IPS-NIHi11 (cell line): ENCODE measurements at regions not wholly inside any gene's neighbourhood (a gene's known extent, or its start where the extent isn't known, plus 50 kb on each side); places are given as distances from the start of the nearest gene placed in this dataset.

Source experiments
- DNase-seq: peaks from one replicate; pipeline ENCODE4 v3.0.0; 2012; ENCODE audit warnings: mixed read lengths, low spot score

DNA sequence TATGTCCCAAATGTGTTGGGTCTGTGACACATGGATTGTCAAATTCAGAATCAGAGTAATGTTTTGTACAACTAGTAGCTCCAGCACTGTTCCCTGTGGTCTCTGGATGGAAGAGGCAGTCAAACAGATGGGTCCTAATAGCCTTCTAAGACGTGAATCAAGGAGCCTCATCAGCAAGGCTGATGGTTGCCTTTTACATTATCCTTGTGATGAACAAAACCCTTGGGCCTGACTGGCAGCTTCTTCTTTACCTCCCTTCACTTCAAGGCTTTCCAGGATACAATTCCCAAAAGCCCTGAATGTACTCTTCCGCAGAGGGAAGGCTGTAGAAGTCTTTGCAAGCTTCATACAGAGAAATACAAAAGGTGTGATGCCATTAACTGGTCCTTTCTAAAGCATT is 633.3 kb downstream of the USP25 start:
- no peak for DNase-seq

DNA sequence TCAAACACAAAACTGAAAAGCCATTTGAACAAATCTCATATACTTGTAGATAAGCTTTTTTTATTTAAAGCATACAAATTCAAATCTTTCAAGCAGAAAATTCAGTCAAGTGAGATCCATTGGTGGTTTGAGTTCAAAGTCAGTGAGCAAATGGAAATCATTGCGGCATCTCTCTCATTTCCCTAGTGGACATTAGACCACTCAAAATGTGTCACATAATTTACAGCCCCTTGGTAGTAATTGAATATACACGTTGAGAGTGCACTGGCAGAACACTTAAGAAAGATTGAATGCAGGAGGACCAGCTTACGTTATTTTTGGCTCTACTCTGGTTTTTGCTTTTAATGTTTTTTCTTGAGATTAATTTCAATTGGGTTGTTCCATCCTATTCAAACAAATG is 633.7 kb downstream of the USP25 start:
- no peak for DNase-seq

DNA sequence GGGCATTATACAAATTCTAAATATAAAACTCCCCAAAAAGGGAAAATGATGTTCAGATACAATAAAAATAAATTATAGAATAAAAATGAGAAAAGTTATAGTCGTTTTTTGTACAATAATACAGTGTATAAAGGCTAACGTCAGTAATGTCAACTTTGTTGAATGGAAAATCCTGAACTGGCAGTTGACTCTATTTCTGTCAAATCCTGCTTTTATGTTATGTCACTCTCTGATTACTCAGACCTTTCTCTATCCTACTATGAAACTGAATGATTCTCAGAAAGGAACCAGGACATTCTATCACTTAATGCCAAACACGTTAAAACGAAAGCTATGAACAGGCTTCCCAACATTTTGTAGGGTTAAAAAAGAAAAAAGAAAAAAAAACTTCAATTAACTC is 636.4 kb downstream of the USP25 start:
- DNase-seq: no peak

DNA sequence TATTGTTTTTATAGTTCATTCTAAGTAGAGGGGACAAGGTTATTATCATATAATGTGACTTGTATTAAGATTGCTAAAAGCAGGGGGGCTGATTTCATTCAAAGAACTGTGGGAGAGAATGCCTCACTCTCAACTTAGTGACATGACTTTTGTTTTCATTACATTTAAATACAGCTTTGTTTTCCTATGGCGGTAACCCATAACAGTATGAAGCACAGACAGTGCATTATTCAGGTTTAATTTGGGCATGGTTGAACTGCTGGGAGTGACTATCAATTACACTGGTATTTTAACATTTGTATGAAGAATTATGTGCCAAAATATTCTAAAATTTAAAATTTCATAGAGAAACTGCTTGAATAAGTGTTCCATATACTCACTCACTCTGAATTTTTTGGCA is 637.3 kb downstream of the USP25 start:
- no peak for DNase-seq

DNA sequence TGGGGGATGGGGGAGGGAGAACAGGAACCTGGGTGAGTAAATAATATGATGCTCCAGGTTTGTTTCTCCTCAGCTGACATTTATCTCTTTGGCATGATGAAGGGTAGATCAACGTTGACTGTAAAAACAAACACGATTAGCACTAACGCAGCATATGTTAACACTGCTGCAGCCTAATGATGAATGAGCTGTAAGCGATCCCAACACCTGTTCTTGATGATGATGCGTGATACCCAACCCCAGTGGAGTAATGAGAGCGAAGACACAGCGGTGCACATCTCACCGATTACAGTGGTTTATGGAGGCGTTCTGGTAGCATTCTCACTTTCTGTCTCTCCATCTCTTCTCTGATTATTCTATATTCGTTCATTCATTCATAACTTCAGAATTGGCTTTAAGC is 640.4 kb downstream of the USP25 start:
- no peak for DNase-seq

DNA sequence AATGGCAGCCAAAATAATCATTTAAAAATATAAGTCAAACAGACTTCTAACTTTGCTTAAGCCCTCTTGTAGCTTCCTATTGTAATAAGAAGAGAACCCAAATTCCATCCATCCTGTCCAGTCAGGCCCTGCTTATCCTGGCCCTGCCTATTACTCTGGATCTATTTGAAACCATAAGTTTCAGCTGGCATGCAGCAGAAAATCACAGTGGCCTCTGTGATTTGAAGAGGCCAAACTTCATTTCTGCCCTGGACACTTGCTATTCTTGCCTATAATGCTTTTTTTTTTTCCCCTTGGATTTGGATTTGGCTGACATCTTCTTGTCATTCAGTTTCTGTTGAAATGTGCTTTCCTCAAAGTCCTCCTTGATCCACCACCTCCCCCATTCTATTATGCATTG is 642.8 kb downstream of the USP25 start:
- DNase-seq: no peak

DNA sequence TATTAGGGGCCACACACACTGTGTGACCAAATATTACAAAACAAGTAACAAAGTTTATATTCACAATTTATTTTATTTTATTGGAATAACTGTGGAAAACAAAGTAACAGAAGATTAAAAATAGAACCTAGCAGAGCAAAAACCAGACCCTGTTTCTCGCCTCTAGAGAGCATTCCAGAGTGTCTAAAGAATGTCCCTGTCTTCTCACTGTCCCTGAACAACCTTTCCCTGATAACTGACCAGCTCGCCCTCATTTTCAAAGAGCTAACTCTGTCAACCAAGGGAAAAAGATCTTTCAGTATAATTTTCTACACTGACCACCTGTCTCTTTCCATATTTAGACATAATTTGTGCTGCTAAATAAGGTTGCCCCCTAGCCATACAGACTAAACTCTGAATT is 646.9 kb downstream of the USP25 start:
- DNase-seq: no peak

DNA sequence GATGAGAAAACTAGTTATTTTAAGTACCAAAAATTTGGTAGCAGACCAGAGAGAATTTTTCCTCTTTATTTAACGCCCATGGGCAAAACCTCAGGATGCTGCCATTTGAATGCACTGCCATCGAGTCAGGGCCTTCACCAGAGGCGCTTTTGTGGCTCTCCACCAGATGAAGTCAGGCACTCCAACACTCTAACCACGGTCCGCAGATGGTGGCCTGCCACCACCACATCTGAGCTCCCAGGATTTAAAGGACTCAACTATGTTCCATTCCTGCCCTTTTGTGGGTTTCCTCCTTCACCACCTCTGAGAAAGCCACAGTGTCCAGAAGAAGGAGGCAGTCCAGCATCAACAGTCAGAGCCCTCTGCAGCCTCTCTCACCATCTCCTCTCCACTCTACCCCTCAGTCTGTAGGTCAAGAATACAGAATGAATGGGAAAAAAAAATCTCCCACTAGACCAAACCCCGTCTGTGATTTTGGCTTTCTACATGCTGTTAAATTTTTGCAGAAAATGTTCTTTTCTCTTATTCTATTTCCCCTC is 647.4 kb downstream of the USP25 start:
- no peak for DNase-seq

DNA sequence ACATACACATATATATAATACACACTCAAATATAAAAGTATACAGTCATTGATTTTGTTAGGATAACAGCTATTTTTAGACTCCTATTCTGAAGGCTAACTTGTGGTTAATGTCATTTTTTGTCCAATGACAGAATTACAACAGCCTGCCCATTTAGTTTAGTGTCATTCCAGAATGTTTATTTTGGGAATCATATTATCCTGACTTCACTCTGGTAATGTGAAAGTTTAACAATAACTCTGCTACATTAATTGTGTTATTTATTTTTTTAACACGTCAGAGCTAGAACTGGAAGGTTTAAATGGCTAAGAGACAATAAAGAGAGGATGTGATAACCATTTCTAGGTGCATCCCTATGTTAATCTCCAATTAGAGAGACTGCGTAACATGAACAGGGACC is 648.1 kb downstream of the USP25 start:
- DNase-seq: no peak

DNA sequence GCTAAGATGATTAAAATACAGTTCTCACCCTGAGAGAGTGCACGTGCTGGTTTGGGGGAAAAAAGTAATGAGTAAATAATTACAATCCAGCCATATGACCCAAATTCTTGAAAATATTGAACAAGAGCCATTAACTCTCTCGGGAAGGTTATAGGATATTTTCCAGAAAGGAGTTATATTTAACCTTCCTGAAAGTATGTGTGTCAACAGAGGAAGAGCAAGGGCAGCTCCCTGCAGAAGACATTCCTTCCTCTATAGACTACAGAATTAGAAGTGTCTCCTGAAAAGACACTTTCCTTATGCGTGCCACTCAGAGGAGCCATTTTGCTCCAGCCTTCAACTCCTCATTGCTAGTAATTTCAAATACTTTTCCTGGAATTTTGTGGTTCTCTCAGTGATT is 648.7 kb downstream of the USP25 start:
- DNase-seq: no peak

DNA sequence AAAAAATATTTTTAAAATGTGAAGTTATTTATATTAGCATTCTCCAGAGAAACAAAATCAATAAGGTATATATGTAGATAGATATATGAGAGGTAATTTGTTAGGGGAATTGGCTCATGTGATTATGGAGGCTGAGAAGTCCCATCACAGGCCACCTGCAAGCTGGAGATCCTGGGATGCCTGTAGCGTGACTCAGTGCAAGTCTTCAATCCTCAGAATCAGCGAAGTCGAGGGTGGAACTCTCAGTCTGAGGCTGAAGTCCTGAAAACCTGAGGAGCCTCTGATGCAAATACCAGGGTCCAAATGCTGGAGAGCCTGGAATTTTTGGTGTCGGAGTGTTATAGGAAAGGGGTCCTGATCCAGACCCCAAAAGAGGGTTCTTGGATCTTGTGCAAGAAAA is 658.5 kb downstream of the USP25 start:
- no peak for DNase-seq

DNA sequence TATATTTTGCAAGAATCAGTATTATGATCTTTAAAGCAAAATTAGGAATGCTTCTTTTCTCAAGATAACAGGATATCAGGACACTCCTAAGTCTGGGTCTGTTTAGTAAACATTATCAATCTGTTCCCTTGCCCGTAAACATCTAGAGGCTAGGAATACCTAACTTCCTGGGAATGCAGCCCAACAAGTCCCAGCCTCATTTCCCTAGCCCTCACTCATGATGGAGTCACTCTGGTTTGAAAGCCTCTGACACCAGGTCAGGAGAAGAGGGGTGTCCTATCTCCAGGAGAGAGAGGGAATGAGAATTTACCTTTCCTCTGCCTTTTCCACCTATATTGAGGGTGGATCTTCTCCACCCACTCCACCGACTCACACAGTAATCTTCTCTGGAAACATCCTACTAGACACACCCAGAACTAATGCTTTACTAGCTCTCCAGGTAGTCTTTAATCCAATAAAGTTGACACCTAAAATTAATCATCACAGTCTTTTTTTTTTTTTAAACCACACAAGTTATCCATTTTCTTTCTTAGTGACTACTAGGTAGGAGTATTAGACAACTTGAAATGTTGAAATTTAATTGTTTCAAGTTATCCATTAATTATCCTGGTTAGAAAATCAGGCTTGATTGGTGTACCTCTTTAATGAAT is 659.3 kb downstream of the USP25 start:
- no peak for DNase-seq

DNA sequence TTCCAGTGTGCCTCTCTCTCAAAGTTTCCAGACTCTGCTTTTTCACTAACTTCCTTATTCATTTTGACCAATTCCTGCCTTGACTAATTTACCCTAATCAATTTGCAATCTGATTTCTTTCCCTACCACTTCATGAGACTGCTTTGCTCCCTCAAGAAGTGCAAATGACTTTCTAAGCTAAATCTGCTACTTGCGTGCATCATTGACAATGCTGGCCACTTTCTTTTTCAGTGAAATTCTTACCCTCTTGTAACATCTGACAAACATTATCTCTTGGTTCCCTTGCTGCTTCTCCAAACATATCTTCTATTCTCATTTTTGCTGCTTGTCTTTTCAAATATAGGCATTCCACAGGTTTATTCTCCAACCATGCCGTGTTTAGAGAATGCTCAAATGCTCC is 659.9 kb downstream of the USP25 start:
- DNase-seq: no peak

DNA sequence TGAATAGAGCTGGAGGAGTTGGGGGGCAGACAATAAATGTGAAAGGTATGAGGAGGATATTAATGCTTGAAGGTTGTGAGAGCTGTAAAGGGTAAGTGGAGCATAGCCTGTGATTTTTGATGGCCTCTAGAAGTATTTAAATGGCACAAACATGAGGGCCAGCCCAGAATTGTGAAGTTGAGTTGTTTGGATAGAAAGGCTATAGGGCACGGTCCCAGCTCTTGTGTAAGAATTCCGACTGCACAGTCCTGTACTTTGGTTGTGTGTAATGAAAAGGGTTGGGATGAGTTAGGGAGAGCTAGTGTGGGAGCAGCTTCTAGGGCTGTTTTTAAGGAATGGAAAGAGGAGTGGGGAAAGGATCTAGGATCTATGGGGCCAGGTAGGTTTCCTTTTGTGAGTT is 665.5 kb downstream of the USP25 start:
- DNase-seq: no peak

DNA sequence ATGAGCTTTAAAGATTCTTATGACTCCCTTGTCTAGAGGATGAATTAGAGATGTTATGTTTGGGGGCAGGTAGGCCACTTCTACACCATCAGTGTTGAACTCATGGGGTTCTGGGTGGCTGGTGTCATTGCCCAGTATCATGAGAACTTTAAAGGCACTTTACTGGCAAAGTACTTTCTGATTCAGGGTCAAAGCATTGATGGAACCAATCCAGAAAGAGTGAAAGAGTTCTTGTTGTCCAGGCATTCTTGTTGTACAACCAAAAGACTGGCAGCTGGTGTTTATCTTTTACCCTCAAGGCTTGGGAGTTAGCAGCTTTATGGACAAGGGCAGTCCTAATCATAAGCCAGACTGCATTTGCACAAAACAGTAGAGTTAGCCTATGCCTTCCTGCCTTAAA is 673.0 kb downstream of the USP25 start:
- DNase-seq: no peak

DNA sequence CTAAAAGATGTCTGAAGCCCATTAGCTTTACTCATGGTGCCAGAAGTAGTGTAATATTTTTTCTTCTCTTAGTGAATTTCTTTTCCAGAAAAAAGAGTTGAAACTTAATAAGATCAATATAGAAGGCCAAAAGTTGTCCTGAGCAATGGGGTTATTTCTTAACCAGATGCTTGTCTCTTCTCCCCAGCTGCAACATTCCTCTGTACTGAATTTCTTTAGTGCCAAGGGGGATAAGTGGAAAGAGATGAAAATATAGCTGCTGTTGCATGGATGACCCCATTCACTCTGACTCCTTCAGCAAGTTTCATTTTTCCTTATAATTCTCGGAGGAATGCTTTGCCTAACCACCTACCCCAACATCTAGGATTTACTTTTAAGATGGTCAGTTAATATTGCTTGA is 675.0 kb downstream of the USP25 start:
- no peak for DNase-seq

DNA sequence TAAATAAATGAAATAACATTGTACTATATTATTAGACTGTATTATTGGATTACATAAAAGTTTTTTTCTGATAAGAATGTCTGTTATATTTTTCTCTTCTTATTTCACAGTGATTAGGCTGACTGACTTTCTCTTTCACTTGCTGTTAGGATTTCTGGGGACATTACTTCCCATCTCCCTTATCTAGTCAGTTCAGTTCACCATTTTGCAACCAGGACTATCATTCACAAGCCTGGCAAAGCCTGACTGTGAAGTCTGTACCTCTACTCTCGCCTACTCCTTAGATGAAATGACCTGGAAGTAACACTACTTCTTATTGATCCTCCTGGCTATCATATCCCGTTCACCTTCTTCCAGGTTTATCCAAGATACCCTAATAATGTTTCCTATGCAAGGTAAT is 676.6 kb downstream of the USP25 start:
- DNase-seq: no peak

DNA sequence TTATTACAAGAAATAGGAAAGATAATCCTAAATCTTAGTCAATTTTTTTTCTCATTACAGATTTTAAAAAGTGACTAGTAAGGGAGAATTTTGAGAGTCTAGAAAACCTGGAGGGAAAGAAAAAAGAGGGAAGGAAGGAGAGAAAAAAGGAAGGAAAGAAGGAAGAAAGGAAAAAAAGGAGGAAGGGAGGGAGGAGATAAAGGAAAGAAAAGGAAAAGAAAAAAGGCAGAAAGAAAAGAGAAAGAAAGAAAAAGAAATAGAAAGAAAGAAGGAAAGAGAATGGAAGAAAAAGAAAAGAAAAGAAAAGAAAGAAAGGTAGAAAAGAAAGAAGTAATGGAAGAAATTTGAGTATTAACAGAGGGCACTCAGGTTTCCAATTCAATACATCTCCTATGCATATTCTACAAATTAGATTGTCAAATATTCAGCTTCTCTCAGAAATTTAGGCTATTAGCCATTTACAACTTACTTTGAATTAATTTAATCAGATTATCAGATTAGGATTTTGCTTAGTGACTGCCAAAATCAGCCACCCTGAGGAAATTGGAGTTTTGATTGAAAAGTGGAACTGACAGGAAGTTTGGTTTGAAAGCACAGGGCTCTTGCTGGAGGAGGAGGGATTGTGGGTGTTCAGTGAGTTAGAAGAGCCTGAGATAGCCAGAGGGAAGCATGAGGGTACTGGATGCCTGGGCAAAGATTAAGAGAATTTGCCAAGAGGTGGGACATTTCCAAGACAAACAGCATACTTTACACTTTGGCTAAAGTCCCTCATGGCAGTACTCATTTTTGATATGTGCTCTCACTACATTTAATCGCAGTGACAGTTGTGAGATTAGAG is 677.8 kb downstream of the USP25 start:
- DNase-seq: no peak

DNA sequence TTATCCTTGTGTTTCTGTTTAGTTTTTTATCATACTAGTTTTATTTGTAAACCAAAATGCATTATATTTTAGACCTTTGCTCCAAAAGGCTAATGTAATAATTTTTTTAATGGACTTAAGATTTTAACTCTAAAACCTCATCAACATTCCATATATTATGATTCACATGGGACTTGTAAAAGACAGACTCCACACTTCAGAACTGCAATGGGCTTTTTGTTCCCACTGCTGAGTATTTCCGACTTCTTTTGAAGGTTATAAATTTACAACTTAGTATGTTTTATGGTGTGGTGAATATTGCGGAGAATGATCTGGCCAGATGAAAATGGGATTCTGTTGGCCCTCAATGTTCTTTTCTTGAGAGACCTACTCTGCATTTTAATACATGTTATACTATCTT is 678.5 kb downstream of the USP25 start:
- no peak for DNase-seq

DNA sequence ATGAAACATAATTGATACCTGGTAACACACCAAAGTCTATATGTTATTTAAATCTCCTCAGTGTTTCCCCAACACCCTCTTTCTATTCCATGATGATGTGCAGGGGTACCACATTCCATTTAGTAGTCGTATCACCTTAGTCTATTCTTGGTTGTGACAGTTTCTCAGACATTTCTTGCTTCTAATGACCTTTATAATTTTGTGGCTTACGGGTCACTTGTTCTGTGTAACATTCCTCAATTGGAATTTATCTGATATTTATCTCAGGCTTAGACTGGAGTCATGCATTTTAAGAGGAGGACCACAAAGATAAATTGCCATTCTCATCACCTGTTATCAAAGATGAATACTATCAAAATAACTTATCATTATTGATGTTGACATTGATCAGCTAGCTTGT is 679.6 kb downstream of the USP25 start:
- DNase-seq: no peak

DNA sequence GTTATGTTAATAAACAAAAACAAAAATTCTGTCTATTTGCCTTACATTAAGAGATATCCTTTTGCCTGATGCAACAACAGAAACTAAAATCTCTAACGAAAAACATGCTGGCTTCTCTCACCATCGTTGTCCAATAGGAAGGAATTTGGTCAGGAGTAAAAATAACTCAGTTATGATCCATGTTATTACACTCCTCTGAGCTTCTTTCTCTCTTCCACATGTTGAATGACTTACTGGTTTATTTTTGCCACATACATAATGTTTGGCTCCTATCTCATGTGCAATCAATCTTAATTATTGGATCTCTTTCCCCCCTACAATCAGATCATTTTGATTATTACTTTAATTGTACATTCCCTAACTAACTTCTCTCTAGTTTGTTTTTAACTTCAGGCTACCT is 688.4 kb downstream of the USP25 start:
- no peak for DNase-seq

DNA sequence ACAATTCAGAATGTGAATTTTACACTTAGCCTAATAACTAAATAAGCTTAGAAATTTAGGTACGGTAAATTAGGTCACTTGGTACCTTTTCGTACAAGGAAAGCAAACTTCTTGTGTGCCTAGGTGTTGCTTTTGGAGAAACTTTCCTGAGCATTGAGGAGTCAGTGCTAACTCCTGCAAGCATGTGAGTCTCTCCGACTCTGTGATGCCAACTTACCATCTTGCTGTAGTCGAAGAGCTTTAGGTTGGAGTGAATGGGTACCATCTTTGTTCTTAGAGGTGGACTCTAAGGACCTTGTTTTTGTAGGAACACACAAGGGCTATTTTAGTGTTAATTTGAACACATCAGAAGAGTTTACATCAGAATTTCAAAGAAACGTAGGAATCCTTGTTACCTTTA is 688.9 kb downstream of the USP25 start:
- no peak for DNase-seq

DNA sequence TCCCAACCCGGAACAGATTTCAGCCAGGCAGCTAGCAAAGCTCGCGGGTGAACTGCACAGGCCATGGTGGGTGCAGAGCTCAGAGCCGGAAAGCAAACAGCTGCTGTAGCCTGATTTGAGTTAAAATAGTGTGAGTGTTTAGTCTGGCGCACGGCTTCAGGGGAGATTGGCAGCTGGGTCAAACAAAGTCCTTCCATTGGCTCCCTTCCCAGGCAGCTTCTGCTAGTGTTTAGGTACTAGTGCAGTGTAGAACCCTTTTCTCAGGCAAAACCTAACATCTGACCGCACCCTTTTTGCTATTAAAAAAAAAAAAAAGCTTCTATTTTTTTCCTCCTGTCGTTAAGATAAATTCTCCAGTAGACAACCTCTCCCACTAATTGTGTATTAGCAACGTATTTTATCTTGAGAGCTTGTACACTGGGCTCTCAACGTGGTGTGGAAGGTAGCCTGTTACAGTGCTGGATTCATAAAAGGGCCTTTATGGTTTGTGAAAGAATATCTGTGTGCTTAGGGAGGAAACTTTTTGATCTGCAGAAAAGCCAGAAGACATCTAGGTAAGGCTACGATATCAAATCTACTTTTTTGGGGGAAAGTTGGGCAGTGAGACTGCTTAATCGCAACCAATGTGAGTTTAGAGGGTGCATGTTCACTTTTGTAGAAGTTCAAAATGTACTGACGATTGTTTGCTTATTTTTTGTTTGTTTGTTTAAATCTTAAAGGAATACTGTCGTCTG is 689.6 kb downstream of the USP25 start:
- DNase-seq: peak; percentile 27
